Neuron (in vitro differentiated cells): ENCODE measurements at regions not wholly inside any gene's neighbourhood (a gene's known extent, or its start where the extent isn't known, plus 50 kb on each side); places are given as distances from the start of the nearest gene placed in this dataset.

Source experiments
- H2AFZ ChIP-seq: one replicate; pipeline ENCODE4 v1.6.1; 2013; ENCODE audit warnings: low read depth, mild to moderate bottlenecking, inconsistent platforms, low read length, moderate library complexity
- H3K27me3 ChIP-seq: one replicate; pipeline ENCODE4 v1.6.1; 2013; ENCODE audit warnings: low read length; ENCODE audit not compliant: insufficient read depth
- H3K36me3 ChIP-seq: one replicate; pipeline ENCODE4 v1.6.1; 2013; ENCODE audit warnings: low read length; ENCODE audit not compliant: insufficient read depth
- H3K4me1 ChIP-seq: one replicate; pipeline ENCODE4 v1.6.1; 2013; ENCODE audit warnings: low read length; ENCODE audit not compliant: insufficient read depth
- H3K4me3 ChIP-seq: 2 replicates; pipeline ENCODE4 v1.5.1; 2013; ENCODE audit warnings: mild to moderate bottlenecking, low read length, moderate library complexity
- H3K9me3 ChIP-seq: one replicate; pipeline ENCODE4 v1.6.1; 2013; ENCODE audit warnings: low read length

- H2AFZ ChIP-seq, result no peak overlapping the region
- H3K36me3 ChIP-seq, result no peaks in the 10 kb centered on the region
- no peak overlapping the region for H3K4me3 ChIP-seq
- H3K4me1 ChIP-seq, result no peaks in the 10 kb centered on the region
- no peaks in the 10 kb centered on the region for H3K9me3 ChIP-seq
- no peaks in the 10 kb centered on the region for H3K27me3 ChIP-seq
These were observed 235.1 kb upstream of the ANKRD55 start for GRCh38 chr5:56468277-56468676.

- Histone ChIP-seq H3K36me3 (no peaks in the 10 kb centered on the region), H3K4me3 (no peak overlapping the region), H3K27me3 (no peaks in the 10 kb centered on the region), H2AFZ (no peak overlapping the region), H3K4me1 (no peaks in the 10 kb centered on the region), H3K9me3 (no peaks in the 10 kb centered on the region)
These were observed 234.1 kb upstream of the ANKRD55 start for GRCh38 chr5:56467176-56467717.

GRCh38 chr5:56466136-56466816 lies 233.1 kb upstream of the ANKRD55 start:
- H2AFZ ChIP-seq, result no peak overlapping the region
- no peaks in the 10 kb centered on the region for H3K4me1 ChIP-seq
- H3K9me3 ChIP-seq, result no peaks in the 10 kb centered on the region
- no peaks in the 10 kb centered on the region for H3K27me3 ChIP-seq
- no peak overlapping the region for H3K4me3 ChIP-seq
- H3K36me3 ChIP-seq, result no peaks in the 10 kb centered on the region

GRCh38 chr5:56465769-56466135 lies 232.6 kb upstream of the ANKRD55 start:
- H3K9me3 ChIP-seq, result no peaks in the 10 kb centered on the region
- no peaks in the 10 kb centered on the region for H3K27me3 ChIP-seq
- H3K4me1 ChIP-seq, result no peaks in the 10 kb centered on the region
- H3K36me3 ChIP-seq, result no peaks in the 10 kb centered on the region
- no peak overlapping the region for H2AFZ ChIP-seq
- no peak overlapping the region for H3K4me3 ChIP-seq

- Histone ChIP-seq H3K27me3 (no peaks in the 10 kb centered on the region), H2AFZ (no peak overlapping the region), H3K36me3 (no peaks in the 10 kb centered on the region), H3K4me3 (no peak overlapping the region), H3K9me3 (no peaks in the 10 kb centered on the region), H3K4me1 (no peaks in the 10 kb centered on the region)
These were observed 232.0 kb upstream of the ANKRD55 start for GRCh38 chr5:56464935-56465768.

- H3K9me3 ChIP-seq, result no peaks in the 10 kb centered on the region
- no peaks in the 10 kb centered on the region for H3K4me1 ChIP-seq
- H3K27me3 ChIP-seq, result no peaks in the 10 kb centered on the region
- no peak overlapping the region for H3K4me3 ChIP-seq
- H3K36me3 ChIP-seq, result no peaks in the 10 kb centered on the region
- H2AFZ ChIP-seq, result no peak overlapping the region
These were observed 230.9 kb upstream of the ANKRD55 start for GRCh38 chr5:56463944-56464571.

GRCh38 chr5:56461584-56461983 lies 228.5 kb upstream of the ANKRD55 start:
- Histone ChIP-seq H3K4me1 (no peaks in the 10 kb centered on the region), H3K4me3 (no peak overlapping the region), H2AFZ (no peak overlapping the region)

GRCh38 chr5:56460681-56461191 lies 227.6 kb upstream of the ANKRD55 start:
- no peaks in the 10 kb centered on the region for H3K9me3 ChIP-seq
- H3K4me3 ChIP-seq, result no peak overlapping the region
- no peaks in the 10 kb centered on the region for H3K36me3 ChIP-seq
- H3K4me1 ChIP-seq, result no peaks in the 10 kb centered on the region
- no peaks in the 10 kb centered on the region for H3K27me3 ChIP-seq
- H2AFZ ChIP-seq, result no peak overlapping the region

More at GRCh38 chr5:56461584-56461983, 228.5 kb upstream of the ANKRD55 start:
- Histone ChIP-seq H3K36me3 (no peaks in the 10 kb centered on the region), H3K27me3 (no peaks in the 10 kb centered on the region), H3K9me3 (no peaks in the 10 kb centered on the region)

- no peaks in the 10 kb centered on the region for H3K36me3 ChIP-seq
- no peaks in the 10 kb centered on the region for H3K9me3 ChIP-seq
- no peak overlapping the region for H3K4me3 ChIP-seq
- H3K27me3 ChIP-seq, result no peaks in the 10 kb centered on the region
- no peak overlapping the region for H2AFZ ChIP-seq
- no peaks in the 10 kb centered on the region for H3K4me1 ChIP-seq
These were observed 227.0 kb upstream of the ANKRD55 start for GRCh38 chr5:56460195-56460546.

- Histone ChIP-seq H2AFZ (no peak overlapping the region), H3K9me3 (no peaks in the 10 kb centered on the region), H3K4me1 (no peaks in the 10 kb centered on the region), H3K27me3 (no peaks in the 10 kb centered on the region), H3K4me3 (no peak overlapping the region), H3K36me3 (no peaks in the 10 kb centered on the region)
These were observed 226.5 kb upstream of the ANKRD55 start for GRCh38 chr5:56459394-56460194.

GRCh38 chr5:56457887-56458812 lies 225.0 kb upstream of the ANKRD55 start:
- no peak overlapping the region for H2AFZ ChIP-seq
- no peak overlapping the region for H3K4me3 ChIP-seq
- no peaks in the 10 kb centered on the region for H3K9me3 ChIP-seq
- no peaks in the 10 kb centered on the region for H3K36me3 ChIP-seq
- H3K4me1 ChIP-seq, result no peaks in the 10 kb centered on the region
- H3K27me3 ChIP-seq, result no peaks in the 10 kb centered on the region

- H3K9me3 ChIP-seq, result no peaks in the 10 kb centered on the region
- no peak overlapping the region for H3K4me3 ChIP-seq
- H3K27me3 ChIP-seq, result no peaks in the 10 kb centered on the region
- no peaks in the 10 kb centered on the region for H3K36me3 ChIP-seq
- H2AFZ ChIP-seq, result no peak overlapping the region
- no peaks in the 10 kb centered on the region for H3K4me1 ChIP-seq
These were observed 222.9 kb upstream of the ANKRD55 start for GRCh38 chr5:56456002-56456401.
